Muscle of back (tissue), 3 donors: ENCODE measurements at regions not wholly inside any gene's neighbourhood (a gene's known extent, or its start where the extent isn't known, plus 50 kb on each side); places are given as distances from the start of the nearest gene placed in this dataset.

Source experiments
- DNase-seq, 3 donors: peaks; one replicate each; pipeline versions ENCODE4 v3.0.0 to v3.0.0-alpha.2; 2013

GRCh38 chr3:64748244-64748904, 60.6 kb upstream of the ADAMTS9 start:
- DNase-seq = no peak

GRCh38 chr3:64747679-64748078, 59.9 kb upstream of the ADAMTS9 start:
- DNase-seq = no peak

GRCh38 chr3:64743887-64744243, 56.1 kb upstream of the ADAMTS9 start:
- no peak for DNase-seq

GRCh38 chr3:64743156-64743886, 55.5 kb upstream of the ADAMTS9 start:
- DNase-seq = no peak

GRCh38 chr3:64741341-64741740, 53.5 kb upstream of the ADAMTS9 start:
- no peak for DNase-seq

GRCh38 chr3:64739971-64740631, 52.3 kb upstream of the ADAMTS9 start:
- DNase-seq = no peak
